Fibroblast of skin of scalp (primary cell): ENCODE measurements at regions not wholly inside any gene's neighbourhood (a gene's known extent, or its start where the extent isn't known, plus 50 kb on each side); places are given as distances from the start of the nearest gene placed in this dataset.

Experiments used
- DNase-seq: peaks from one replicate; pipeline ENCODE4 v3.0.0-alpha.2; 2013

GRCh38 chr2:193818801-193819499 is 1624.2 kb upstream of the TMEFF2 start:
- no peak for DNase-seq

GRCh38 chr2:193816008-193816407 is 1621.3 kb upstream of the TMEFF2 start:
- DNase-seq = no peak

GRCh38 chr2:193810533-193810932 is 1615.8 kb upstream of the TMEFF2 start:
- DNase-seq = no peak

- DNase-seq = no peak
Measured at GRCh38 chr2:193808877-193809276, 1614.1 kb upstream of the TMEFF2 start.

- DNase-seq = no peak
Measured at GRCh38 chr2:193806088-193806774, 1611.5 kb upstream of the TMEFF2 start.

- no peak for DNase-seq
Measured at GRCh38 chr2:193796847-193797246, 1602.1 kb upstream of the TMEFF2 start.

- DNase-seq = peak; percentile 41
Measured at GRCh38 chr2:193793914-193794313, 1599.2 kb upstream of the TMEFF2 start.

GRCh38 chr2:193783681-193784080 is 1588.9 kb upstream of the TMEFF2 start:
- peak; percentile 2 for DNase-seq

GRCh38 chr2:193778293-193778692 is 1583.6 kb upstream of the TMEFF2 start:
- no peak for DNase-seq

- no peak for DNase-seq
Measured at GRCh38 chr2:193776988-193777387, 1582.3 kb upstream of the TMEFF2 start.

- DNase-seq = no peak
Measured at GRCh38 chr2:193774166-193774565, 1579.4 kb upstream of the TMEFF2 start.

- DNase-seq = no peak
Measured at GRCh38 chr2:193751299-193751698, 1556.6 kb upstream of the TMEFF2 start.

- no peak for DNase-seq
Measured at GRCh38 chr2:193749485-193749884, 1554.8 kb upstream of the TMEFF2 start.

GRCh38 chr2:193743089-193743488 is 1548.4 kb upstream of the TMEFF2 start:
- DNase-seq = no peak

GRCh38 chr2:193738892-193739291 is 1544.2 kb upstream of the TMEFF2 start:
- DNase-seq = no peak

GRCh38 chr2:193712912-193713311 is 1518.2 kb upstream of the TMEFF2 start:
- no peak for DNase-seq

- no peak for DNase-seq
Measured at GRCh38 chr2:193703411-193703810, 1508.7 kb upstream of the TMEFF2 start.

- no peak for DNase-seq
Measured at GRCh38 chr2:193701484-193701883, 1506.8 kb upstream of the TMEFF2 start.

- peak; percentile 66 for DNase-seq
Measured at GRCh38 chr2:193695367-193695766, 1500.6 kb upstream of the TMEFF2 start.

- DNase-seq = no peak
Measured at GRCh38 chr2:193693758-193694157, 1499.0 kb upstream of the TMEFF2 start.

- DNase-seq = no peak
Measured at GRCh38 chr2:193690572-193690971, 1495.8 kb upstream of the TMEFF2 start.

GRCh38 chr2:193687195-193687594 is 1492.5 kb upstream of the TMEFF2 start:
- no peak for DNase-seq

GRCh38 chr2:193679847-193680246 is 1485.1 kb upstream of the TMEFF2 start:
- DNase-seq = peak; percentile 1

- no peak for DNase-seq
Measured at GRCh38 chr2:193670478-193670877, 1475.7 kb upstream of the TMEFF2 start.
